H9 (cell line): ENCODE measurements at regions not wholly inside any gene's neighbourhood (a gene's known extent, or its start where the extent isn't known, plus 50 kb on each side); places are given as distances from the start of the nearest gene placed in this dataset.
A peak's percentile ranks its signal among the peaks of the same experiment; 100 is the strongest.

Source experiments
- DNase-seq: peaks from one replicate; pipeline ENCODE4 v3.0.0-alpha.2; 2017
- H2AFZ ChIP-seq: one replicate; pipeline ENCODE4 v1.6.1; 2013; ENCODE audit warnings: mild to moderate bottlenecking, low read length, control low read depth, moderate library complexity
- H2AK5ac ChIP-seq: 2 replicates; pipeline ENCODE4 v1.6.1; 2013; ENCODE audit warnings: low read length, control low read depth, mixed read lengths; ENCODE audit not compliant: insufficient read length
- H2BK120ac ChIP-seq: one replicate; pipeline ENCODE4 v1.6.1; 2013; ENCODE audit warnings: low read depth, mild to moderate bottlenecking, low read length, control low read depth, inconsistent platforms; ENCODE audit not compliant: poor library complexity, severe bottlenecking
- H2BK12ac ChIP-seq: 2 replicates; pipeline ENCODE4 v1.6.1; 2013; ENCODE audit warnings: low read length, control low read depth, mixed read lengths, low read depth; ENCODE audit not compliant: insufficient read length
- H2BK15ac ChIP-seq: 2 replicates; pipeline ENCODE4 v1.6.1; 2013; ENCODE audit warnings: low read depth, low read length, control low read depth
- H2BK20ac ChIP-seq: one replicate; pipeline ENCODE4 v1.6.1; 2013; ENCODE audit warnings: low read depth, mild to moderate bottlenecking, low read length, control low read depth, inconsistent platforms; ENCODE audit not compliant: poor library complexity, severe bottlenecking
- H2BK5ac ChIP-seq: 2 replicates; pipeline ENCODE4 v1.6.1; 2013; ENCODE audit warnings: low read length, control low read depth, mixed read lengths; ENCODE audit not compliant: insufficient read length
- H3K14ac ChIP-seq: 2 replicates; pipeline ENCODE4 v1.6.1; 2013; ENCODE audit warnings: low read length, control low read depth; ENCODE audit not compliant: insufficient read depth
- H3K18ac ChIP-seq: 2 replicates; pipeline ENCODE4 v1.6.1; 2013; ENCODE audit warnings: low read depth, mild to moderate bottlenecking, mixed read lengths, low read length, control low read depth; ENCODE audit not compliant: insufficient read length
- H3K23ac ChIP-seq: 2 replicates; pipeline ENCODE4 v1.6.1; 2013; ENCODE audit warnings: low read length, control low read depth, mixed read lengths, low read depth; ENCODE audit not compliant: insufficient read length
- H3K23me2 ChIP-seq: 2 replicates; pipeline ENCODE4 v1.6.1; 2013; ENCODE audit warnings: low read depth, mild to moderate bottlenecking, mixed read lengths, low read length, control low read depth; ENCODE audit not compliant: insufficient read length, poor library complexity, severe bottlenecking
- H3K27ac ChIP-seq: 2 replicates; pipeline ENCODE4 v1.5.1; 2013; ENCODE audit warnings: low read length, control low read depth, mixed read lengths, low read depth; ENCODE audit not compliant: insufficient read length
- H3K27me3 ChIP-seq: 2 replicates; pipeline ENCODE4 v1.6.1; 2013; ENCODE audit warnings: low read length, control low read depth, inconsistent platforms; ENCODE audit not compliant: insufficient read depth
- H3K4ac ChIP-seq: 2 replicates; pipeline ENCODE4 v1.6.1; 2013; ENCODE audit warnings: low read depth, mild to moderate bottlenecking, control low read depth, inconsistent platforms, low read length, moderate library complexity
- H3K4me1 ChIP-seq: 2 replicates; pipeline ENCODE4 v1.6.1; 2013; ENCODE audit warnings: low read length, control low read depth, inconsistent platforms; ENCODE audit not compliant: insufficient read depth
- H3K4me2 ChIP-seq: 2 replicates; pipeline ENCODE4 v1.6.1; 2013; ENCODE audit warnings: low read length, control low read depth, mixed read lengths; ENCODE audit not compliant: insufficient read length, insufficient read depth
- H3K56ac ChIP-seq: 2 replicates; pipeline ENCODE4 v1.6.1; 2013; ENCODE audit warnings: low read depth, mild to moderate bottlenecking, mixed read lengths, low read length, control low read depth; ENCODE audit not compliant: insufficient read length
- H3K79me1 ChIP-seq: 2 replicates; pipeline ENCODE4 v1.6.1; 2013; ENCODE audit warnings: low read depth, mild to moderate bottlenecking, moderate library complexity, low read length, control low read depth, inconsistent platforms; ENCODE audit not compliant: insufficient read depth, poor library complexity, severe bottlenecking
- H3K79me2 ChIP-seq: 2 replicates; pipeline ENCODE4 v1.6.1; 2013; ENCODE audit warnings: low read length, control low read depth, inconsistent platforms; ENCODE audit not compliant: insufficient read depth
- H3K9ac ChIP-seq: 2 replicates; pipeline ENCODE4 v1.6.1; 2013; ENCODE audit warnings: low read length, control low read depth, mixed read lengths; ENCODE audit not compliant: insufficient read length; ENCODE audit errors: extremely low read depth
- H3K9me3 ChIP-seq: one replicate; pipeline ENCODE4 v1.6.1; 2013; ENCODE audit warnings: low read depth, low read length, inconsistent platforms; ENCODE audit not compliant: control insufficient read depth
- H3T11ph ChIP-seq: one replicate; pipeline ENCODE4 v1.6.1; 2013; ENCODE audit warnings: mild to moderate bottlenecking, low read length, control low read depth, inconsistent platforms
- H4K20me1 ChIP-seq: one replicate; pipeline ENCODE4 v1.6.1; 2013; ENCODE audit not compliant: control insufficient read depth, insufficient read length, insufficient read depth
- H4K5ac ChIP-seq: 2 replicates; pipeline ENCODE4 v1.6.1; 2013; ENCODE audit warnings: low read depth, mild to moderate bottlenecking, mixed read lengths, low read length, control low read depth; ENCODE audit not compliant: insufficient read length
- H4K8ac ChIP-seq: replicated peaks from 2 replicates; pipeline ENCODE4 v1.6.1; 2013; ENCODE audit warnings: low read length, control low read depth, mixed read lengths, low read depth; ENCODE audit not compliant: insufficient read length
- H4K91ac ChIP-seq: 2 replicates; pipeline ENCODE4 v1.6.1; 2013; ENCODE audit warnings: low read depth, mild to moderate bottlenecking, moderate library complexity, mixed read lengths, low read length, control low read depth; ENCODE audit not compliant: insufficient read length
- H3K27ac Mint-ChIP-seq, 3 experiments: 2 replicates in 2 of 3; 3 replicates in 1 of 3; pipeline ENCODE4 v1.8.0; 2020 to 2021; ENCODE audit warnings: mixed read lengths in 3 of 3, mild to moderate bottlenecking in 1 of 3, moderate library complexity in 1 of 3
- H3K27me3 Mint-ChIP-seq: 2 replicates; pipeline ENCODE4 v1.8.0; 2021; ENCODE audit warnings: low read depth, mild to moderate bottlenecking, moderate library complexity, mixed read lengths
- H3K36me3 Mint-ChIP-seq, 3 experiments: 2 replicates in 2 of 3; 3 replicates in 1 of 3; pipeline ENCODE4 v1.8.0; 2020 to 2021; ENCODE audit warnings: low read depth in 3 of 3, mixed read lengths in 3 of 3; ENCODE audit not compliant: insufficient read depth in 1 of 3
- H3K4me1 Mint-ChIP-seq, 2 experiments: 2 replicates each; pipeline ENCODE4 v1.8.0; 2020; ENCODE audit warnings: mixed read lengths in 2 of 2
- H3K4me3 Mint-ChIP-seq, 2 experiments: 2 replicates in 1 of 2; 3 replicates in 1 of 2; pipeline ENCODE4 v1.8.0; 2020 to 2021; ENCODE audit warnings: mild to moderate bottlenecking in 2 of 2, mixed read lengths in 2 of 2, moderate library complexity in 1 of 2
- H3K9me3 Mint-ChIP-seq, 2 experiments: 2 replicates in 1 of 2; 3 replicates in 1 of 2; pipeline ENCODE4 v1.8.0; 2020; ENCODE audit warnings: mild to moderate bottlenecking in 2 of 2, mixed read lengths in 2 of 2, moderate library complexity in 1 of 2
- CTCF ChIP-seq: fragments of 200-600 bp; sonication (generic); conservative IDR thresholded peaks from 3 replicates; pipeline ENCODE4 v1.8.0; 2021; ENCODE audit warnings: antibody characterized with exemption, mild to moderate bottlenecking
- WGBS: extraction: QIAGEN DNeasy Blood & Tissue Kit; methylation state at CpG from one replicate; pipeline ENCODE4 v1.1.7; 2013; ENCODE audit warnings: missing lambda C conversion rate, low lambda C conversion rate, mixed read lengths; ENCODE audit not compliant: insufficient read length; ENCODE audit errors: extremely low coverage; 5-methylcytosine and 5-hydroxymethylcytosine counted together

DNA sequence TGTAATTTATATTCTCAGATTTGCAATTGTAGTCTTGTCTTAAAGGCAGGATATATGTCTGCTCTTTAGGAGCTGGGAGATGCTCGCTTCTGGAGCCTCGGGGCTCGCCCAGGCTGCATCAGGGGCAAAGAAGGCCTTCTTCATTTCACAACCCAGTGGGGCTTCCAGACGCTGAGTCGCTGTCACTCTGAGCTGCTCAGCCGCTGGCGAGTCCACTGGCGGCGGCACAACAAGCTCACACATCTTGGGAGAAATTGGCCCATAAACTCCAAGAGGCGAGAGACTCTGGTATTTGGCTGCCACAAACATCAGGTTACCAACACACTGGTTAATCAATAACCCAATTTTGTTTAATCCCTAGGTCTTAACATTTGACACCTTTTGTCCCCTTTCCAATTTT lies 216.6 kb downstream of the ATG4C start:
- WGBS = no CpG with 5 or more reads among the region's 10 CpGs
- peak; percentile 37 for DNase-seq
- Histone ChIP-seq H3K56ac (no peak overlapping the region), H3K14ac (no peak overlapping the region), H3K9me3 (no peaks in the 10 kb centered on the region), H2BK5ac (no peak overlapping the region), H4K5ac (no peak overlapping the region), H3T11ph (no peak overlapping the region), H3K27ac (no peak overlapping the region), H3K79me1 (no peaks in the 10 kb centered on the region), H3K27me3 (no peaks in the 10 kb centered on the region), H4K8ac (no peak overlapping the region), H3K18ac (no peak overlapping the region), H2BK12ac (no peak overlapping the region), H3K9ac (no peak overlapping the region), H3K23ac (no peak overlapping the region), H2BK20ac (no peak overlapping the region), H4K91ac (no peak overlapping the region), H2BK120ac (no peak overlapping the region), H4K20me1 (no peaks in the 10 kb centered on the region), H3K79me2 (no peaks in the 10 kb centered on the region), H2AK5ac (no peak overlapping the region), H2BK15ac (no peak overlapping the region), H3K4me2 (no peak overlapping the region), H3K4me1 (0 out of 2 replicates have a peak, but pooled peaks cover 3% of the 10 kb centered on the region), H3K23me2 (no peaks in the 10 kb centered on the region), H3K4ac (no peak overlapping the region), H2AFZ (no peak overlapping the region)
- Mint-ChIP-seq H3K36me3 (no peaks in the 10 kb centered on the region), H3K9me3 (no peaks in the 10 kb centered on the region), H3K27ac (no peak overlapping the region), H3K4me3 (no peak overlapping the region), H3K4me1 (peaks cover 21 to 38% of the 10 kb centered on the region in 2 experiments), H3K27me3 (0 out of 2 replicates have a peak, but pooled peaks cover 2% of the 10 kb centered on the region)
- TF ChIP-seq CTCF = no peak
